ENCODE measurements at regions not wholly inside any gene's neighbourhood (a gene's known extent, or its start where the extent isn't known, plus 50 kb on each side); places are given as distances from the start of the nearest gene placed in this dataset.

DNA sequence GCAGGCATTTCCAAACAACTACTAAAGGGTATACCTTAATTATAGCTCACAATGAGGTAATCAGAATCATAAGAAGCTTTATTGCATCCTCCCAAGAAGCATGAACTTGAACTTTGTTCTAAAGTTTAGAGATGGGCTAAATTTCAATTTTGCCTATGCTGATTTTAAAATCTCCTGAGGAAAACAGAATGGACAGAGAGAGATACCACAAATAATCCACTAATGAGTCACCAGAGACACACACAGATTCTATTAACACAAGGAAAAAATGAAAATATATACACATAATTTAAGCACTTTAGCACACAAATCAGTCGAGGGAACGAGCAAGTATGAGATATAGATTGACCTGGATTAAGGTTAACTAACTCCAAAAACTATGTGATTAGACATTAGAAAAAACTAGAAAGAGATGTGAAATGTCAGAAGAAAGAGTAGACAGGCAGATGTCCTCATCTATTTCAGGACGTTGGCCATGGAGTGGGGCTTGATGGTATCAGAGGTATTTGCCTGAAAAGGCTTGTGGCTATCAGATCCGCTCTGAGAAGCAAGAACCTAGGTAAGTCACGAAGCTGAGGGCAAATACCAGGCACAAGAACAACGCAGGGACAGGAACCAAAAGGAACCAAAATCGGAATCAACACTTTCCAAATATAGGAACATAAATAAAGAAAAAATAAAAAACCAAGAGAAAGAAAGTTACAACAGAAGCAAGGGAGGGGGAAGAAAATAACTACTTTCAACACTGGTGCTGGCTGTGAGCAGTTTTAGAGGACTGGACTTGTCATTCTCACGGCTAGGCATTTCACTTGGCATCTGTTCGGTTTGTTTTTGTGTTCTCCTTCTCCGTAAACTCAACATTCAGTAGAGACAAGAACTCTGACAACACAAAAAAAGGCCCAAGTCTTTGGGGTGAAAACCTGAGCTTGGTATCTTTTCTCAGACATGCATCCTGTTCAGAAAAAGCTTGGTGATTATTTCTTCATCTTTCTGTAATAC, 294.6 kb upstream of the PUM3 start:
- H3K27me3 Mint-ChIP-seq (ENCODE audit: unreplicated experiment) = no peaks in the 10 kb centered on the region
- H3K36me3 Mint-ChIP-seq (ENCODE audit: unreplicated experiment) = peaks cover 4% of the 10 kb centered on the region
- TF ChIP-seq, protein P1, sequence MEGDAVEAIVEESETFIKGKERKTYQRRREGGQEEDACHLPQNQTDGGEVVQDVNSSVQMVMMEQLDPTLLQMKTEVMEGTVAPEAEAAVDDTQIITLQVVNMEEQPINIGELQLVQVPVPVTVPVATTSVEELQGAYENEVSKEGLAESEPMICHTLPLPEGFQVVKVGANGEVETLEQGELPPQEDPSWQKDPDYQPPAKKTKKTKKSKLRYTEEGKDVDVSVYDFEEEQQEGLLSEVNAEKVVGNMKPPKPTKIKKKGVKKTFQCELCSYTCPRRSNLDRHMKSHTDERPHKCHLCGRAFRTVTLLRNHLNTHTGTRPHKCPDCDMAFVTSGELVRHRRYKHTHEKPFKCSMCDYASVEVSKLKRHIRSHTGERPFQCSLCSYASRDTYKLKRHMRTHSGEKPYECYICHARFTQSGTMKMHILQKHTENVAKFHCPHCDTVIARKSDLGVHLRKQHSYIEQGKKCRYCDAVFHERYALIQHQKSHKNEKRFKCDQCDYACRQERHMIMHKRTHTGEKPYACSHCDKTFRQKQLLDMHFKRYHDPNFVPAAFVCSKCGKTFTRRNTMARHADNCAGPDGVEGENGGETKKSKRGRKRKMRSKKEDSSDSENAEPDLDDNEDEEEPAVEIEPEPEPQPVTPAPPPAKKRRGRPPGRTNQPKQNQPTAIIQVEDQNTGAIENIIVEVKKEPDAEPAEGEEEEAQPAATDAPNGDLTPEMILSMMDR (IDR thresholded peaks at IDR 0.05; ENCODE audit: partially characterized antibody, unreplicated experiment) = no peak
- no peaks in the 10 kb centered on the region for H3K9me3 Mint-ChIP-seq (ENCODE audit: unreplicated experiment)
- H3K4me3 Mint-ChIP-seq (ENCODE audit: unreplicated experiment) = no peak overlapping the region
- H3K4me1 Mint-ChIP-seq (ENCODE audit: low read depth, unreplicated experiment) = peaks cover 6% of the 10 kb centered on the region
- H3K27ac Mint-ChIP-seq (ENCODE audit: unreplicated experiment) = no peak overlapping the region
- no peak for DNase-seq

- Mint-ChIP-seq H3K9me3 (ENCODE audit: unreplicated experiment) (no peaks in the 10 kb centered on the region), H3K27me3 (ENCODE audit: unreplicated experiment) (no peaks in the 10 kb centered on the region), H3K27ac (ENCODE audit: unreplicated experiment) (no peak overlapping the region), H3K4me3 (ENCODE audit: unreplicated experiment) (no peak overlapping the region), H3K4me1 (ENCODE audit: low read depth, unreplicated experiment) (peaks cover 6% of the 10 kb centered on the region), H3K36me3 (ENCODE audit: unreplicated experiment) (no peaks in the 10 kb centered on the region)
- DNase-seq = no peak
- TF ChIP-seq, protein P1 (IDR thresholded peaks at IDR 0.05; ENCODE audit: partially characterized antibody, unreplicated experiment) = no peak
Measured at GRCh38 chr9:3137347-3137695, 293.4 kb upstream of the PUM3 start.

- Mint-ChIP-seq H3K27ac (ENCODE audit: unreplicated experiment) (no peak overlapping the region), H3K9me3 (ENCODE audit: unreplicated experiment) (no peaks in the 10 kb centered on the region), H3K36me3 (ENCODE audit: unreplicated experiment) (no peaks in the 10 kb centered on the region), H3K4me3 (ENCODE audit: unreplicated experiment) (no peak overlapping the region), H3K27me3 (ENCODE audit: unreplicated experiment) (no peaks in the 10 kb centered on the region), H3K4me1 (ENCODE audit: low read depth, unreplicated experiment) (peaks cover 6% of the 10 kb centered on the region)
- DNase-seq = no peak
- TF ChIP-seq, protein P1 (IDR thresholded peaks at IDR 0.05; ENCODE audit: partially characterized antibody, unreplicated experiment) = no peak
Measured at GRCh38 chr9:3136686-3137346, 292.9 kb upstream of the PUM3 start.

DNA sequence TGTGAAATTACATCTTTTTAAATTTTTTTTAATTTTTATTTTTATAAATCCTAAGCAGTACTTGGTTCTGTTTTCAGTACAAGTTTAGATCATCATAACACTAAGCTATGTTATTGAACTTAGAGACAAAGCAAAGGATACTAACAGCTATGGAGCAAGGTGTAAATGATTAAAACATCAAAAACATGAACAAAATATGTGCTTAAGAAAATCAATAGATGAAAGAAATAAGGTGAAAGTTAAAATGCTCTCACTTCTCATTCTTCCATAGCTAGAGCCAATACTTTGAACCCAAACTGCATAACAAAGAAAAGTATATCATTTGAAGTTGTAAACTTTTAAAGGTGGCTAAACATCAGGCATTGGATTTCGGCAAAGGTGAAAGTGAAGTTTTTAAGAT, 292.3 kb upstream of the PUM3 start:
- Mint-ChIP-seq H3K36me3 (ENCODE audit: unreplicated experiment) (no peaks in the 10 kb centered on the region), H3K9me3 (ENCODE audit: unreplicated experiment) (no peaks in the 10 kb centered on the region), H3K4me3 (ENCODE audit: unreplicated experiment) (no peak overlapping the region), H3K27ac (ENCODE audit: unreplicated experiment) (no peak overlapping the region), H3K4me1 (ENCODE audit: low read depth, unreplicated experiment) (peaks cover 6% of the 10 kb centered on the region), H3K27me3 (ENCODE audit: unreplicated experiment) (no peaks in the 10 kb centered on the region)
- TF ChIP-seq, protein P1 (IDR thresholded peaks at IDR 0.05; ENCODE audit: partially characterized antibody, unreplicated experiment) = no peak
- no peak for DNase-seq

DNA sequence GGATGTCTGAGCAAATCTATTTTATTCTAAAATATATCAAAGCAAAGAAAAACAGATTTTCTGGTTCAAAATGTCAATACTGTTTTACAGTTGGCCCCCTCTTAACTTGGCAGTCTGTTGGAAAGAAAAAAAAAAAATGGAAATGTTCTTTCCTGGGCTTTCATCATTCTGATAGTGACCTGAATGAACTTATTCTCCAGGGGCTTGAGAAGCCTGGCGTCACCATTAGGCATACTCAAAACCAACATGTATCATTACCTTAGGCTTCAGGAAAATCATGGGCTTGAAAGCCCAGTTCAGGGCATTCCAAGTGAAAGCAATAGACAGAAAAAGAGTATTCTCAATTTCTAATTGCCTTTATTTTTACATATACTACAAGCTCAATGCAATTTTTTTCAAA, 283.7 kb upstream of the PUM3 start:
- Mint-ChIP-seq H3K27ac (ENCODE audit: unreplicated experiment) (no peak overlapping the region), H3K9me3 (ENCODE audit: unreplicated experiment) (peaks cover 1% of the 10 kb centered on the region), H3K36me3 (ENCODE audit: unreplicated experiment) (no peaks in the 10 kb centered on the region), H3K4me1 (ENCODE audit: low read depth, unreplicated experiment) (no peaks in the 10 kb centered on the region), H3K27me3 (ENCODE audit: unreplicated experiment) (no peaks in the 10 kb centered on the region), H3K4me3 (ENCODE audit: unreplicated experiment) (no peak overlapping the region)
- TF ChIP-seq, protein P1 (IDR thresholded peaks at IDR 0.05; ENCODE audit: partially characterized antibody, unreplicated experiment) = no peak
- DNase-seq = no peak
